Neuron (in vitro differentiated cells): ENCODE measurements at regions not wholly inside any gene's neighbourhood (a gene's known extent, or its start where the extent isn't known, plus 50 kb on each side); places are given as distances from the start of the nearest gene placed in this dataset.
"Not testable (repeated sequence)": the region's sequence is repeated elsewhere in the genome, so short reads cannot be mapped to it uniquely, and the experiment has no call there.

Experiments used
- H2AFZ ChIP-seq: one replicate; pipeline ENCODE4 v1.6.1; 2013; ENCODE audit warnings: low read depth, mild to moderate bottlenecking, inconsistent platforms, low read length, moderate library complexity
- H3K27me3 ChIP-seq: one replicate; pipeline ENCODE4 v1.6.1; 2013; ENCODE audit warnings: low read length; ENCODE audit not compliant: insufficient read depth
- H3K36me3 ChIP-seq: one replicate; pipeline ENCODE4 v1.6.1; 2013; ENCODE audit warnings: low read length; ENCODE audit not compliant: insufficient read depth
- H3K4me1 ChIP-seq: one replicate; pipeline ENCODE4 v1.6.1; 2013; ENCODE audit warnings: low read length; ENCODE audit not compliant: insufficient read depth
- H3K4me3 ChIP-seq: 2 replicates; pipeline ENCODE4 v1.5.1; 2013; ENCODE audit warnings: mild to moderate bottlenecking, low read length, moderate library complexity
- H3K9me3 ChIP-seq: one replicate; pipeline ENCODE4 v1.6.1; 2013; ENCODE audit warnings: low read length

DNA sequence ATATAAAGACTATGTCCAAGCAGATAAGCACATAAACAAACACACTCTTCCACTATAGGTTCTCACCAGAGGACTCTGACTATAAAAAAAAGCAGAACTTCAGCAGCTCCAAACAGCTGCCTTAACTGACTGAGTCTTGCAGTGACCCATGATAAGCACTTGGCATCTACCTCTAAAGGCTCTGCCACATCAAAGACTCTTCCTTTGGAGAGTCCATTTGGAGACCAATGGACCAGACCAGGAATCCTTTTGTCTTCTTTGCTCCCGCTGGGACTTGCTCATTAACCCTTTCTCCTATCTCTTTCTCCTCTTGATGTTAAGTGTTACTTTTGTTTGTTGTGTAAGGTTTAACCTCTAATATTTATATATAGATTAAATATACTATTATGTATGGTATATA lies 424.1 kb downstream of the RSL24D1 start:
- Histone ChIP-seq H3K36me3 (no peaks in the 10 kb centered on the region), H3K4me3 (no peak overlapping the region), H3K4me1 (no peaks in the 10 kb centered on the region), H3K27me3 (no peaks in the 10 kb centered on the region), H3K9me3 (no peaks in the 10 kb centered on the region), H2AFZ (no peak overlapping the region)

- H3K4me3 ChIP-seq, H3K4me1 ChIP-seq, H2AFZ ChIP-seq, H3K36me3 ChIP-seq, H3K9me3 ChIP-seq, H3K27me3 ChIP-seq: not testable (repeated sequence)
Observed at GRCh38 chr15:54749461-54749860, 447.3 kb downstream of the RSL24D1 start.

DNA sequence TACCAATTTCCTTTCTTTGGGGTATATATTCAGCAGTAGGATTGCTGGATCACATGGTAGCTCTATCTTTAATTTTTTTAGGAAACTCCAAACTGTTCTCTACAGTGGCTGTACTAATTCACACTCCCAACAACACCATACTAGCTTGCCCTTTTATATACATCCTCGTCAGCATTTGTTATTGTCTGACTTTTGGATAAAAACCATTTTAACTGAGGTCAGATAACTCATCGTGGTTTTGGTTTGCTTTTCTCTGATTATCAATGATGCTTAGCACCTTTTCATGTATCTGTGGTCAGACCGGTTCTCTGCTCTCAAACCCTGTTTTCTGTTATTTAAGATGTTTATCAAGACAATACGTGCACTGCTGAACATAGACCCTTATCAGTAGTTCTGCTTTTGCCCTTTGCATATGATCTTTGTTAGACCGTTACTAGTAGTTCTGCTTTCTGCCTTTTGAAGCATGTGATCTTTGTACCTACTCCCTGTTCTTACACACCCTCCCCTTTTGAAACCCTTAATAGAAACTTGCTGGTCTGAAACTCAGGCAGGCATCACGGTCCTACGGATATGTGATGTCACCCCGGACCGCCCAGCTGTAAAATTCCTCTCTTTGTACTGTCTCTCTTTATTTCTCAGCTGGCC lies 474.3 kb downstream of the RSL24D1 start:
- Histone ChIP-seq H3K9me3 (no peaks in the 10 kb centered on the region), H3K27me3 (no peaks in the 10 kb centered on the region), H2AFZ (no peak overlapping the region), H3K4me1 (no peaks in the 10 kb centered on the region), H3K4me3 (no peak overlapping the region), H3K36me3 (no peaks in the 10 kb centered on the region)

DNA sequence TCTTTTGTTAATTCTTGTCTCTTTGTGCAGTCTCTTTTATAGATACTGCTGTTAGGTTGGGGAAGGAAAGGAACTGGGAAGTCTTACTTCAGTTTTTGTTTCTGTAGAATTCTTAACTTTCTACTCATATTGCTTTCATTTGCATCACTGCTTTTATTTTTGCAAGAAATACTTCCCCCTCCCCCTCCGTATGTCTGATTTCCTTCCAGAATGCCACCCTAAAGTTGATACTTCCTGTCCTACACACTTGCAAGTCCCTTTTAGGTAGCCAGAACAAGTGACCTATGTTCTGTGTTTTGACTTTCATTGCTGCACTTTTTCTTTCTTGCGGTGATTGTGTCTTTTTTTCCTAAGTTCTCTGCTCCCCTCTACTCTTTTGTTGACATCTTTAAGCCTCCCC lies 477.4 kb downstream of the RSL24D1 start:
- Histone ChIP-seq H3K4me1 (no peaks in the 10 kb centered on the region), H3K36me3 (no peaks in the 10 kb centered on the region), H3K9me3 (no peaks in the 10 kb centered on the region), H2AFZ (no peak overlapping the region), H3K4me3 (no peak overlapping the region), H3K27me3 (no peaks in the 10 kb centered on the region)

GRCh38 chr15:54707805-54708752 lies 488.7 kb downstream of the RSL24D1 start:
- Histone ChIP-seq H3K36me3 (no peaks in the 10 kb centered on the region), H3K4me1 (no peaks in the 10 kb centered on the region), H3K27me3 (peaks cover 2% of the 10 kb centered on the region), H3K9me3 (no peaks in the 10 kb centered on the region), H2AFZ (no peak overlapping the region), H3K4me3 (no peak overlapping the region)

DNA sequence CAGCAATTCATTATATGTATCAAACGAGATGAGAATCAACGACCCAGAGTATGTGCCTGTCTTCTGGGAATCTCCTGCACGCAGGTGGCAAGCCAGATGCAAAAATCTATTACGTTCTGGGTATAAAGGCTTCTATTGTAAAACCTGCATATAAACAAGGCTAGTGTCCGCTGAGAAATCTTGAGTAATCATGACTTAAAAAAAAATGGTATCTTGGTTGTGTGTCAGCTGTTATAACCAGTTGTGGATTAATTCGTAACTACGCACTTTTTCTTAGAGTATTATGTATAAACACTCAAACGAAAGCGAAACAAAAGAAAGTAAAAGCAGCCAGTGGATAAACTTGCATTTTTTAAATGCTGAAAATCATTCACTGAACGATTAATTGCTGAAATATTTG lies 509.1 kb downstream of the RSL24D1 start:
- Histone ChIP-seq H3K27me3 (peaks cover 2% of the 10 kb centered on the region), H3K4me1 (no peaks in the 10 kb centered on the region), H3K36me3 (no peaks in the 10 kb centered on the region), H3K9me3 (no peaks in the 10 kb centered on the region), H3K4me3 (no peak overlapping the region), H2AFZ (no peak overlapping the region)
